HepG2 (cell line): ENCODE measurements at regions not wholly inside any gene's neighbourhood (a gene's known extent, or its start where the extent isn't known, plus 50 kb on each side); places are given as distances from the start of the nearest gene placed in this dataset.

Experiments
- CBFB ChIP-seq: sonication (generic); formaldehyde crosslinking; IDR thresholded peaks from 2 replicates; pipeline ENCODE4 v1.4.0; 2020; ENCODE audit warnings: missing genetic modification reagents
- DMAP1 ChIP-seq: IDR thresholded peaks from 2 replicates; pipeline ENCODE4 v1.6.1; 2016
- FOXA1 ChIP-seq, 2 experiments: fragments of 450-650 bp in 1 of 2; sonication (generic) in 1 of 2; formaldehyde crosslinking in 1 of 2; IDR thresholded peaks; 2 replicates each; pipeline versions ENCODE4 v1.4.0 to v1.6.1; 2016 to 2020; ENCODE audit warnings: missing genetic modification reagents in 1 of 2
- GTF2F1 ChIP-seq: fragments of 150-350 bp; IDR thresholded peaks from 2 replicates; pipeline ENCODE4 v1.6.1; 2014; ENCODE audit warnings: low read length
- IRF9 ChIP-seq: sonication (generic); formaldehyde crosslinking; IDR thresholded peaks from 2 replicates; pipeline ENCODE4 v1.8.0; 2022; ENCODE audit warnings: missing genetic modification reagents, mild to moderate bottlenecking, borderline replicate concordance
- JARID2 ChIP-seq: sonication (generic); formaldehyde crosslinking; IDR thresholded peaks from 2 replicates; pipeline ENCODE4 v1.8.1; 2023; ENCODE audit warnings: missing genetic modification reagents, inconsistent platforms; ENCODE audit not compliant: insufficient replicate concordance
- MTA1 ChIP-seq: sonication (generic); formaldehyde crosslinking; IDR thresholded peaks from 2 replicates; pipeline ENCODE4 v1.4.0; 2020; ENCODE audit warnings: missing genetic modification reagents, mild to moderate bottlenecking, borderline replicate concordance
- NFKB2 ChIP-seq: sonication (generic); formaldehyde crosslinking; IDR thresholded peaks from 2 replicates; pipeline ENCODE4 v1.4.0; 2020; ENCODE audit warnings: missing genetic modification reagents, borderline replicate concordance
- PHF21A ChIP-seq: sonication (generic); formaldehyde crosslinking; IDR thresholded peaks from 2 replicates; pipeline ENCODE4 v1.5.0; 2020; ENCODE audit warnings: mild to moderate bottlenecking, missing genetic modification reagents
- RFX3 ChIP-seq: IDR thresholded peaks from 2 replicates; pipeline ENCODE4 v1.6.1; 2016; ENCODE audit warnings: missing biosample characterization, missing genetic modification reagents
- SNAPC4 ChIP-seq: sonication (generic); formaldehyde crosslinking; IDR thresholded peaks from 2 replicates; pipeline ENCODE4 v1.4.0; 2020; ENCODE audit warnings: mild to moderate bottlenecking, missing genetic modification reagents
- ZFP37 ChIP-seq: sonication (generic); formaldehyde crosslinking; IDR thresholded peaks from 2 replicates; pipeline ENCODE4 v1.4.0; 2020; ENCODE audit warnings: missing genetic modification reagents, borderline replicate concordance
- ZNF781 ChIP-seq: sonication (generic); formaldehyde crosslinking; IDR thresholded peaks from 2 replicates; pipeline ENCODE4 v1.5.1; 2020; ENCODE audit warnings: borderline replicate concordance, mild to moderate bottlenecking, missing genetic modification reagents; ENCODE audit errors: not compliant biosample characterization
- TF ChIP-seq, protein P1 (sequence below): sonication (generic); formaldehyde crosslinking; IDR thresholded peaks from 2 replicates; pipeline ENCODE4 v1.4.0; 2020; ENCODE audit warnings: missing genetic modification reagents, mild to moderate bottlenecking, borderline replicate concordance
- TF ChIP-seq, protein P2 (sequence below): sonication (generic); formaldehyde crosslinking; IDR thresholded peaks from 2 replicates; pipeline ENCODE4 v1.4.0; 2020; ENCODE audit warnings: mild to moderate bottlenecking, missing genetic modification reagents
- TF ChIP-seq, protein P3 (sequence below): IDR thresholded peaks from 2 replicates; pipeline ENCODE4 v1.6.1; 2016
- TF ChIP-seq, protein P4 (sequence below): sonication (generic); formaldehyde crosslinking; IDR thresholded peaks from 2 replicates; pipeline ENCODE4 v1.4.0; 2020; ENCODE audit warnings: low read depth, missing genetic modification reagents

GRCh38 chr10:114719311-114719710, 61.2 kb upstream of the ABLIM1 start (continued):
- no peak for TF ChIP-seq ZNF781 (CRISPR knock-in tag)
- TF ChIP-seq, protein P1, sequence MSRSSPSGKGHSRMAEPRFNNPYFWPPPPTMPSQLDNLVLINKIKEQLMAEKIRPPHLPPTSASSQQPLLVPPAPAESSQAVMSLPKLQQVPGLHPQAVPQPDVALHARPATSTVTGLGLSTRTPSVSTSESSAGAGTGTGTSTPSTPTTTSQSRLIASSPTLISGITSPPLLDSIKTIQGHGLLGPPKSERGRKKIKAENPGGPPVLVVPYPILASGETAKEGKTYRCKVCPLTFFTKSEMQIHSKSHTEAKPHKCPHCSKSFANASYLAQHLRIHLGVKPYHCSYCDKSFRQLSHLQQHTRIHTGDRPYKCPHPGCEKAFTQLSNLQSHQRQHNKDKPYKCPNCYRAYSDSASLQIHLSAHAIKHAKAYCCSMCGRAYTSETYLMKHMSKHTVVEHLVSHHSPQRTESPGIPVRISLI (CRISPR knock-in tag) = no peak
- no peak for TF ChIP-seq IRF9 (CRISPR knock-in tag)
- no peak for TF ChIP-seq SNAPC4 (CRISPR knock-in tag)
- TF ChIP-seq ZFP37 = no peak
- TF ChIP-seq, protein P2, sequence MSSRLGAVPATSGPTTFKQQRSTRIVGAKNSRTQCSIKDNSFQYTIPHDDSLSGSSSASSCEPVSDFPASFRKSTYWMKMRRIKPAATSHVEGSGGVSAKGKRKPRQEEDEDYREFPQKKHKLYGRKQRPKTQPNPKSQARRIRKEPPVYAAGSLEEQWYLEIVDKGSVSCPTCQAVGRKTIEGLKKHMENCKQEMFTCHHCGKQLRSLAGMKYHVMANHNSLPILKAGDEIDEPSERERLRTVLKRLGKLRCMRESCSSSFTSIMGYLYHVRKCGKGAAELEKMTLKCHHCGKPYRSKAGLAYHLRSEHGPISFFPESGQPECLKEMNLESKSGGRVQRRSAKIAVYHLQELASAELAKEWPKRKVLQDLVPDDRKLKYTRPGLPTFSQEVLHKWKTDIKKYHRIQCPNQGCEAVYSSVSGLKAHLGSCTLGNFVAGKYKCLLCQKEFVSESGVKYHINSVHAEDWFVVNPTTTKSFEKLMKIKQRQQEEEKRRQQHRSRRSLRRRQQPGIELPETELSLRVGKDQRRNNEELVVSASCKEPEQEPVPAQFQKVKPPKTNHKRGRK (CRISPR knock-in tag) = no peak
- TF ChIP-seq MTA1 (CRISPR knock-in tag) = no peak
- no peak for TF ChIP-seq JARID2 (CRISPR knock-in tag)
- no peak for TF ChIP-seq NFKB2 (CRISPR knock-in tag)
- TF ChIP-seq, protein P3, sequence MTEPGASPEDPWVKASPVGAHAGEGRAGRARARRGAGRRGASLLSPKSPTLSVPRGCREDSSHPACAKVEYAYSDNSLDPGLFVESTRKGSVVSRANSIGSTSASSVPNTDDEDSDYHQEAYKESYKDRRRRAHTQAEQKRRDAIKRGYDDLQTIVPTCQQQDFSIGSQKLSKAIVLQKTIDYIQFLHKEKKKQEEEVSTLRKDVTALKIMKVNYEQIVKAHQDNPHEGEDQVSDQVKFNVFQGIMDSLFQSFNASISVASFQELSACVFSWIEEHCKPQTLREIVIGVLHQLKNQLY (CRISPR knock-in tag) = no peak
- no peak for TF ChIP-seq PHF21A
- TF ChIP-seq, protein P4, sequence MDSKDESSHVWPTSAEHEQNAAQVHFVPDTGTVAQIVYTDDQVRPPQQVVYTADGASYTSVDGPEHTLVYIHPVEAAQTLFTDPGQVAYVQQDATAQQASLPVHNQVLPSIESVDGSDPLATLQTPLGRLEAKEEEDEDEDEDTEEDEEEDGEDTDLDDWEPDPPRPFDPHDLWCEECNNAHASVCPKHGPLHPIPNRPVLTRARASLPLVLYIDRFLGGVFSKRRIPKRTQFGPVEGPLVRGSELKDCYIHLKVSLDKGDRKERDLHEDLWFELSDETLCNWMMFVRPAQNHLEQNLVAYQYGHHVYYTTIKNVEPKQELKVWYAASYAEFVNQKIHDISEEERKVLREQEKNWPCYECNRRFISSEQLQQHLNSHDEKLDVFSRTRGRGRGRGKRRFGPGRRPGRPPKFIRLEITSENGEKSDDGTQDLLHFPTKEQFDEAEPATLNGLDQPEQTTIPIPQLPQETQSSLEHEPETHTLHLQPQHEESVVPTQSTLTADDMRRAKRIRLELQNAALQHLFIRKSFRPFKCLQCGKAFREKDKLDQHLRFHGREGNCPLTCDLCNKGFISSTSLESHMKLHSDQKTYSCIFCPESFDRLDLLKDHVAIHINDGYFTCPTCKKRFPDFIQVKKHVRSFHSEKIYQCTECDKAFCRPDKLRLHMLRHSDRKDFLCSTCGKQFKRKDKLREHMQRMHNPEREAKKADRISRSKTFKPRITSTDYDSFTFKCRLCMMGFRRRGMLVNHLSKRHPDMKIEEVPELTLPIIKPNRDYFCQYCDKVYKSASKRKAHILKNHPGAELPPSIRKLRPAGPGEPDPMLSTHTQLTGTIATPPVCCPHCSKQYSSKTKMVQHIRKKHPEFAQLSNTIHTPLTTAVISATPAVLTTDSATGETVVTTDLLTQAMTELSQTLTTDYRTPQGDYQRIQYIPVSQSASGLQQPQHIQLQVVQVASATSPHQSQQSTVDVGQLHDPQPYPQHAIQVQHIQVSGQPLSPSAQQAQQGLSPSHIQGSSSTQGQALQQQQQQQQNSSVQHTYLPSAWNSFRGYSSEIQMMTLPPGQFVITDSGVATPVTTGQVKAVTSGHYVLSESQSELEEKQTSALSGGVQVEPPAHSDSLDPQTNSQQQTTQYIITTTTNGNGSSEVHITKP (CRISPR knock-in tag) = no peak
- no peak for TF ChIP-seq CBFB
- TF ChIP-seq RFX3 (CRISPR knock-in tag) = no peak
- TF ChIP-seq FOXA1 (IDR thresholded peaks at IDR 0.05) = no peak
- TF ChIP-seq FOXA1 (CRISPR knock-in tag; IDR thresholded peaks at IDR 0.05) = peak; percentile 32; the same call in 1 of the 2 replicates
- TF ChIP-seq GTF2F1 = no peak
- no peak for TF ChIP-seq DMAP1 (CRISPR knock-in tag)
